Stimulated activated CD4-positive, alpha-beta T cell treated with anti-CD3 and anti-CD28 coated beads, Interleukin-12 subunit alpha, Interleukin-12 subunit beta, amount 100 ng/mL, for 4 hours (primary cell): ENCODE measurements at regions not wholly inside any gene's neighbourhood (a gene's known extent, or its start where the extent isn't known, plus 50 kb on each side); places are given as distances from the start of the nearest gene placed in this dataset.
"Not testable (repeated sequence)": the region's sequence is repeated elsewhere in the genome, so short reads cannot be mapped to it uniquely, and the experiment has no call there.

Experiments
- DNase-seq: peaks from one replicate; pipeline ENCODE4 v3.0.0-alpha.2; 2020

GRCh38 chr10:46810222-46810621, 101.0 kb upstream of the PTPN20 start:
- DNase-seq: not testable (repeated sequence)

GRCh38 chr10:46816126-46816525, 95.1 kb upstream of the PTPN20 start:
- not testable (repeated sequence) for DNase-seq

- not testable (repeated sequence) for DNase-seq
Observed at GRCh38 chr10:46840393-46841050, 70.7 kb upstream of the PTPN20 start.

GRCh38 chr10:46841051-46841593, 70.1 kb upstream of the PTPN20 start:
- not testable (repeated sequence) for DNase-seq

- not testable (repeated sequence) for DNase-seq
Observed at GRCh38 chr10:46845194-46845593, 66.0 kb upstream of the PTPN20 start.

- not testable (repeated sequence) for DNase-seq
Observed at GRCh38 chr10:46845640-46846039, 65.6 kb upstream of the PTPN20 start.

- DNase-seq: not testable (repeated sequence)
Observed at GRCh38 chr10:46860753-46861152, 50.5 kb upstream of the PTPN20 start.
